HFF-Myc (cell line): ENCODE measurements at regions not wholly inside any gene's neighbourhood (a gene's known extent, or its start where the extent isn't known, plus 50 kb on each side); places are given as distances from the start of the nearest gene placed in this dataset.
A peak's percentile ranks its signal among the peaks of the same experiment; 100 is the strongest.
"Not testable (repeated sequence)": the region's sequence is repeated elsewhere in the genome, so short reads cannot be mapped to it uniquely, and the experiment has no call there.

Experiments used
- DNase-seq: peaks from one replicate; pipeline ENCODE4 v3.0.0-alpha.2; 2011; ENCODE audit warnings: low read depth; ENCODE audit errors: extremely low read depth
- H3K4me3 ChIP-seq: replicated peaks from 2 replicates; pipeline ENCODE4 v1.5.1; 2011; ENCODE audit warnings: low read depth, mild to moderate bottlenecking, control low read depth, low read length
- TF ChIP-seq, protein P1 (sequence below): IDR thresholded peaks from 2 replicates; pipeline ENCODE4 v1.5.1; 2012; ENCODE audit warnings: mild to moderate bottlenecking, low read depth, low read length, control low read depth; ENCODE audit errors: missing control alignments

DNA sequence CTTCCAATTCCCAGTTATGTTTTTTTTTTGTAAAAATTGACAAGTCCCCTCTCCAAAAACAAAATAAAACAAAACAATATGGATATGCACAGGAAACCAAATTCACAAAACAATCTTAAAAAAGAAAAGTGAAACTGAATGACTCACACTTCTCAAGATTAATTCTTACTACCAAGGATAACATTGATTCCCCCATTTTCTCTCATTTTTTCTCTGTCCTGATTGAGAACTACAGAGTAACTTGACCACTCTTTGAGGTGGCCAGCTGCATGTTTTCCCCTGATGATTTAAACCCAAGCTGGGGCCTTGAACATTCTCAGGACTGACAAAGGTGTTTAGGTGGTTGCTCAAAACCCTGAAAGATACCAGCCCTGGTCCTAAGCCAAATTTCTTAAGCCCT is 149.0 kb downstream of the AHSP start:
- TF ChIP-seq, protein P1, sequence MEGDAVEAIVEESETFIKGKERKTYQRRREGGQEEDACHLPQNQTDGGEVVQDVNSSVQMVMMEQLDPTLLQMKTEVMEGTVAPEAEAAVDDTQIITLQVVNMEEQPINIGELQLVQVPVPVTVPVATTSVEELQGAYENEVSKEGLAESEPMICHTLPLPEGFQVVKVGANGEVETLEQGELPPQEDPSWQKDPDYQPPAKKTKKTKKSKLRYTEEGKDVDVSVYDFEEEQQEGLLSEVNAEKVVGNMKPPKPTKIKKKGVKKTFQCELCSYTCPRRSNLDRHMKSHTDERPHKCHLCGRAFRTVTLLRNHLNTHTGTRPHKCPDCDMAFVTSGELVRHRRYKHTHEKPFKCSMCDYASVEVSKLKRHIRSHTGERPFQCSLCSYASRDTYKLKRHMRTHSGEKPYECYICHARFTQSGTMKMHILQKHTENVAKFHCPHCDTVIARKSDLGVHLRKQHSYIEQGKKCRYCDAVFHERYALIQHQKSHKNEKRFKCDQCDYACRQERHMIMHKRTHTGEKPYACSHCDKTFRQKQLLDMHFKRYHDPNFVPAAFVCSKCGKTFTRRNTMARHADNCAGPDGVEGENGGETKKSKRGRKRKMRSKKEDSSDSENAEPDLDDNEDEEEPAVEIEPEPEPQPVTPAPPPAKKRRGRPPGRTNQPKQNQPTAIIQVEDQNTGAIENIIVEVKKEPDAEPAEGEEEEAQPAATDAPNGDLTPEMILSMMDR, result no peak
- no peak overlapping the region for H3K4me3 ChIP-seq
- DNase-seq, result no peak

DNA sequence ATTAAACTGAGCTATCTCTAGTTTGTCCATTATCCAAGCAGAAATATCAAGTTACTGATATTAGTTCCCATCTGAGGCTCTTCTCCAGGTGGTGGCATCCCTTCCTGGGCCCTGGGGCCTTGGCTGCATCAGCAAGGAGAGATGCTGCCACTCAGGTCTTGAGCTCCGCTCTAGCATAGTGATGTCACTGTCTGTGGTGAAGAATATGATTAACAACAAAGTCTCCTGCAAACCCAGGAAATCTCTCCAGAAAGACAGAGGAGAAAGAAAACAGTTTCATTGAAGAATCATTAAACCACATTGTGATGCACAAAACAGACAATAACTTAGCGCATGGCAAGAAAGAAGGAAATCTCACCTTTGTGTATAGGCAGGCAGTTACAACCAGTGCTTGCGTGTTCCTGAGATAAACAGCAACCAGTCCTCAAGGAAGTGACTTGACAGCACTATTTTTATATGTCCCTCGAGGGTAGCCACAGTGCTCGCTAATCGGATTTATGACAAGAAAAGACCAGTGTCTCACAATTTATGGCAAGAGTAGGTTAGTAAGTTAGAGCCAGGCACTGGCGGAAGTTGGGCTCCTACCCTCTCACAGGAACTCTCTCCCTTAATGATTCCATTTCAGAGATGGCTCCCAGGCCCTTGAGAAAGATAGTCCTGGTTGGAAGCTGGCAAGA is 151.1 kb downstream of the AHSP start:
- DNase-seq, result no peak
- TF ChIP-seq, protein P1, result no peak
- no peak overlapping the region for H3K4me3 ChIP-seq

DNA sequence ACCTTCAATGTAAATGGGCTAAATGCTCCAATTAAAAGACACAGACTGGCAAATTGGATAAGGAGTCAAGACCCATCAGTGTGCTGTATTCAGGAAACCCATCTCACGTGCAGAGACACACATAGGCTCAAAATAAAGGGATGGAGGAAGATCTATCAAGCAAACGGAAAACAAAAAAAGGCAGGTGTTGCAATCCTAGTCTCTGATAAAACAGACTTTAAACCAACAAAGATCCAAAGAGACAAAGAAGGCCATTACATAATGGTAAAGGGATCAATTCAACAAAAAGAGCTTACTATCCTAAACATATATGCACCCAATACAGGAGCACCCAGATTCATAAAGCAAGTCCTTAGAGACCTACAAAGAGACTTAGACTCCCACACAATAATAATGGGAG is 161.6 kb downstream of the AHSP start:
- H3K4me3 ChIP-seq, DNase-seq: not testable (repeated sequence)

DNA sequence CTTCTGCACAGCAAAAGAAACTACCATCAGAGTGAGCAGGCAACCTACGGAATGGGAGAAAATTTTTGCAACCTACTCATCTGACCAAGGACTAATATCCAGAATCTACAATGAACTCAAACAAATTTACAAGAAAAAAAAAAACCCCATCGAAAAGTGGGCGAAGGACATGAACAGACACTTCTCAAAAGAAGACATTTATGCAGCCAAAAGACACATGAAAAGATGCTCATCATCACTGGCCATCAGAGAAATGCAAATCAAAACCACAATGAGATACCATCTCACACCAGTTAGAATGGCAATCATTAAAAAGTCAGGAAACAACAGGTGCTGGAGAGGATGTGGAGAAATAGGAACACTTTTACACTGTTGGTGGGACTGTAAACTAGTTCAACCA is 164.6 kb downstream of the AHSP start:
- H3K4me3 ChIP-seq, DNase-seq: not testable (repeated sequence)

DNA sequence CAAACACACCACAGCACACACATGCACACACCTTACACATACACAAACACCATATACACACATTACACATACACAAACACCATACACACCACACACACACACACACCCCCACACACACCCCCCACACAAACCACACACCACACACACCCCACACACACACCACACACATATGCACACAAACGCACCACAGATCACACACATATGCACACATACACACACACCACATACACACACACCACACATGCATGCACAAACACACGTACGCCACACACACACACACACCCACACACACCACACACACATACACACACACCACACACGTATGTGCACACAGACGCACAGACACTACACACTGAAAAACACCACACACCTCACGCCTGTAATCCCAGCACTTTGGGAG is 166.0 kb downstream of the AHSP start:
- TF ChIP-seq, protein P1, result no peak
- H3K4me3 ChIP-seq, result no peak overlapping the region

DNA sequence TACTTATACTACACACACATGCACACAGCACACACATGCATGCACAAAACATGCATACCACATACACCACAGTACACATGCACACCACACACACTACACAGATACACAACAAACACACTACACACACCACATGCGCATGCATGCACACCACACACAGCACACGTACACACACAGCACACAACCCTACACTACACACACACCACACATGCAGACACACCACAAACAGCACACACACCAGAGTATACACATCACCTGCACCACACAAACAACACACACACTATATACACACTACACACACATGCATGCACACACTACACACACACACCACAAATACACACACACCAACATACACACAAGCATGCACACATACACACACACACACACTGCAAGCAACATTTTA is 166.8 kb downstream of the AHSP start:
- no peak overlapping the region for H3K4me3 ChIP-seq
- DNase-seq, result no peak
- TF ChIP-seq, protein P1, result no peak

More for the DNA sequence above, 166.0 kb downstream of the AHSP start:
- no peak for DNase-seq

DNA sequence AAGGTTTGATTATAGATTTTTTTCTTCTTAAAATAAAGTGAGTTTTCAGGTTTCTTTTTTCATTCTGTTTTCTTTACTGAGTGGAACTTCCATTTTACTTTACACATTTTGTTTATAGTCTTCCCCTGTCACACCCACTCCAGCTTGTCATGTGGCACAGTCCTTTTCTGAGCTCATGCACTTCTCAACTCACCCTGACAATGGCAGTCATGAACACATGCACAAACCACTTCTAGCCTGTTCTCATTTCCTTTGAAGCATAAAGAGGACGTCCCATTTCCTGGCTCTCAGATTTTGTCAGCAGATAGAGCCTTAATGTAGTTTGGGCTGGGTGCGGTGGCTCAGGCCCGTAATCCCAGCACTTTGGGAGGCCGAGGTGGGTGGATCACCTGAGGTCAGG is 168.0 kb downstream of the AHSP start:
- H3K4me3 ChIP-seq, result no peak overlapping the region
- DNase-seq, result no peak
- TF ChIP-seq, protein P1, result no peak

DNA sequence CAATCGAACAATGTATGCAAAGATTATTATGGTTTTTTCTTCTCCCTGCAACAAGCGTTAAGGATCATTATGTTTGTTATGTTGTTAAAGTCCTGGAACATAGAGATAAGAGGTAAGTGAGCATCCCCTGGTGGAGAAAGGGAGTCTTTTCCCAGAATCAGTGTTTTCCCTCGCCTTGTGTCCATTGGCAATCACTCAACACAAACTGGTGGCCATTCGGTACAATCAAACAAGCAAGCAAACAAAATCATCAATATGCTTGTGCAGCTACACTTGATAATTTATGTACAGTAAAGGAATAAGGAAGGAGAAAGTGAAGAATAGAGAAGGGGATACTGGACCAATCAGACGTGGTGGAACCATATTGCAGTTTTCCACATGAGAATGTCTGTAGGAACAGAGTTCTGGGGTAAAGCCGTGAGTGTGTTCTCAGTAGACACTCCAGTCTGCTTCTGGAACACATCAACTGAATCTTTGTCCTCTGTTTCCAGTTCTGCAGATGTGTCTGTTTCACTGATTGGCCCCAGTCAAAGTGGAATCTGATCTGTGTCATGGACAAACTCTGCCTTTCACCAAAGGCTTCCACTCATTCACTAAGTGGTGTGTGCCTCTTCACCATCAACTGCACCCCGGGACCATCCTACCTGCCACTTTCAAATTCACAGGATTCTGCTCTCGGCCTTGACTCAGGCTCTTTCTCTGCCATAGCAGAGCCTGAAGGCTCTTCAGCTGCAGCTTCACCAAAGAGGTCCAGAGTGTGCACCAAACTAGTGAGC is 169.5 kb downstream of the AHSP start:
- TF ChIP-seq, protein P1, result peak; percentile 69
- H3K4me3 ChIP-seq, result no peak overlapping the region
- no peak for DNase-seq
